OCI-LY3 (cell line): ENCODE measurements at regions not wholly inside any gene's neighbourhood (a gene's known extent, or its start where the extent isn't known, plus 50 kb on each side); places are given as distances from the start of the nearest gene placed in this dataset.

Experiments used
- H2AFZ ChIP-seq: fragments of 200-600, 300-600 bp; shearing (Covaris generic); 2 replicates; pipeline ENCODE4 v1.6.0; 2014; ENCODE audit warnings: antibody characterized with exemption, low read depth, low read length
- H3K27ac ChIP-seq: fragments of 200-600, 300-600 bp; sonication (generic); 2 replicates; pipeline ENCODE4 v1.5.1; 2014; ENCODE audit warnings: mild to moderate bottlenecking, low read length, moderate library complexity, mixed read lengths
- H3K27me3 ChIP-seq: fragments of 200-600, 300-600 bp; sonication (generic); 2 replicates; pipeline ENCODE4 v1.6.1; 2014; ENCODE audit warnings: low read depth, low read length, mixed read lengths
- H3K36me3 ChIP-seq: fragments of 200-600, 300-600 bp; sonication (generic); replicated peaks from 2 replicates; pipeline ENCODE3; 2014; ENCODE audit warnings: low read depth, low read length, mixed read lengths
- H3K4me1 ChIP-seq: fragments of 300-600, 200-600 bp; sonication (generic); 2 replicates; pipeline ENCODE4 v1.6.1; 2014; ENCODE audit warnings: low read length, mixed read lengths
- H3K4me2 ChIP-seq: fragments of 200-600, 300-600 bp; sonication (generic); 2 replicates; pipeline ENCODE4 v1.6.1; 2014; ENCODE audit warnings: low read length, mixed read lengths
- H3K4me3 ChIP-seq: fragments of 300-600, 200-600 bp; sonication (generic); 2 replicates; pipeline ENCODE4 v1.5.1; 2014; ENCODE audit warnings: antibody characterized with exemption, mild to moderate bottlenecking, low read length, moderate library complexity
- H3K79me2 ChIP-seq: fragments of 300-600, 200-600 bp; shearing (Covaris generic); 2 replicates; pipeline ENCODE4 v1.6.1; 2014; ENCODE audit warnings: mild to moderate bottlenecking, low read length, mixed read lengths
- H3K9ac ChIP-seq: fragments of 300-600, 200-600 bp; shearing (Covaris generic); 2 replicates; pipeline ENCODE4 v1.6.0; 2014; ENCODE audit warnings: mild to moderate bottlenecking, low read length, moderate library complexity
- H3K9me3 ChIP-seq: fragments of 200-600, 300-600 bp; shearing (Covaris generic); 2 replicates; pipeline ENCODE4 v1.6.1; 2014; ENCODE audit warnings: low read length, mixed read lengths; ENCODE audit not compliant: insufficient read depth
- H4K20me1 ChIP-seq: fragments of 200-600, 300-600 bp; sonication (generic); 2 replicates; pipeline ENCODE4 v1.6.1; 2016; ENCODE audit warnings: low read length, mixed read lengths; ENCODE audit not compliant: insufficient read depth
- EZH2phosphoT487 ChIP-seq: fragments of 200-600 bp; shearing (Covaris generic); IDR thresholded peaks from 2 replicates; pipeline ENCODE4 v1.6.1; 2018; ENCODE audit warnings: antibody characterized with exemption, mixed run types, low read depth
- TF ChIP-seq, protein P1 (sequence below): fragments of 200-600, 300-600 bp; sonication (generic); IDR thresholded peaks from 2 replicates; pipeline ENCODE4 v1.5.1; 2014; ENCODE audit warnings: antibody characterized with exemption, low read length, low read depth

DNA sequence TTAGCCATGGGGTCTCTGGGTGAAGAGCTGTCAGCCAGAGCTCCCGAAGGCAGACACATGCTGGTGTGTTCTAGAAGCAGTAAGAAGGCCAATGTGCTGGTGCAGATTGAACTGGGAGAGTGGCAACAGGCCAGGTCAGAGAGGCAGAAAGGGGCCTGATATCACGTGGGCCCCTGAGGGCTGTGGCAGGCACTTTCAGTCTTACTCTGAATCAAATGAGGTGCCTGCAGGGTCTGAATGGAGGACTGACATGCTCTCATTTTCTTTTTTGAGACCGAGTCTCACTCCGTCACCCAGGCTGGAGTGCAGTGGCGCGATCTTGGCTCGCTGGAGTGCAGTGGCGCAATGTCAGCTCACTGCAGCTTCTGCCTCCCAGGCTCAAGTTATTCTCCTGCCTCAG is 293.8 kb downstream of the ABCC12 start:
- Histone ChIP-seq H3K9ac (no peak overlapping the region), H3K27ac (no peak overlapping the region), H4K20me1 (no peaks in the 10 kb centered on the region), H3K36me3 (no peaks in the 10 kb centered on the region), H3K9me3 (no peaks in the 10 kb centered on the region), H3K4me1 (no peaks in the 10 kb centered on the region), H2AFZ (no peak overlapping the region), H3K79me2 (no peaks in the 10 kb centered on the region), H3K27me3 (peaks cover 19% of the 10 kb centered on the region), H3K4me3 (no peak overlapping the region), H3K4me2 (no peak overlapping the region)
- TF ChIP-seq EZH2phosphoT487, result no peak
- TF ChIP-seq, protein P1, sequence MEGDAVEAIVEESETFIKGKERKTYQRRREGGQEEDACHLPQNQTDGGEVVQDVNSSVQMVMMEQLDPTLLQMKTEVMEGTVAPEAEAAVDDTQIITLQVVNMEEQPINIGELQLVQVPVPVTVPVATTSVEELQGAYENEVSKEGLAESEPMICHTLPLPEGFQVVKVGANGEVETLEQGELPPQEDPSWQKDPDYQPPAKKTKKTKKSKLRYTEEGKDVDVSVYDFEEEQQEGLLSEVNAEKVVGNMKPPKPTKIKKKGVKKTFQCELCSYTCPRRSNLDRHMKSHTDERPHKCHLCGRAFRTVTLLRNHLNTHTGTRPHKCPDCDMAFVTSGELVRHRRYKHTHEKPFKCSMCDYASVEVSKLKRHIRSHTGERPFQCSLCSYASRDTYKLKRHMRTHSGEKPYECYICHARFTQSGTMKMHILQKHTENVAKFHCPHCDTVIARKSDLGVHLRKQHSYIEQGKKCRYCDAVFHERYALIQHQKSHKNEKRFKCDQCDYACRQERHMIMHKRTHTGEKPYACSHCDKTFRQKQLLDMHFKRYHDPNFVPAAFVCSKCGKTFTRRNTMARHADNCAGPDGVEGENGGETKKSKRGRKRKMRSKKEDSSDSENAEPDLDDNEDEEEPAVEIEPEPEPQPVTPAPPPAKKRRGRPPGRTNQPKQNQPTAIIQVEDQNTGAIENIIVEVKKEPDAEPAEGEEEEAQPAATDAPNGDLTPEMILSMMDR, result no peak

DNA sequence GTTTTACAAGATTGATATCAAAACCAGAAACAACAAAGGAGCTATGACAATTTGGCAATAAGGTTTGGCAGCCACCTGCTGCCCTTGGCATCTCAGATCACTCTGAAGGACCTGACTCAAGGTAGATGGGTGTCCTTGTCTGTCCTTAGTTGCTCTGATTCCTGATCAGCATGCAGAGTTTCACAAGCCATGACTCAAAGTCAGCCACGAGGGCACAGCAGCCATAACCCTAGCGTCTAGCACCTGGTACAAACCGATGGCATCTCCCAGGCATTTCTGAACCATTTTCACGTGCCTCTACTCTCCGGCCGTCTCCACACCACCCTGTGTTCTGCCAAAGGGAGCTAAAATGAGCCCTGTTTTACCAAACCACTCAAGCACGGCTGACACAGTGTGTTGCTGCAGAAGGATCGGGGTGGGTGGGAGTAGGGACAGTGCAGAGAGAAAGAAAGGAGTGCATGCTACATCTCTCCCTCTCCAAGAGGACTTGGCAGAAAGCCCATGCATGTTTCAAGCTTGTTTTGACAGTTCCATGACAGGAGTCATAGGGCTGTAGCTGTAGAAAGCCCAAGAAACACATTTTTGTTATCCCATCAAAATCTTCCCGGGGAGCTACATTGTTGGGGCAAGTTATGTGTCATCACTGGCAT is 297.3 kb downstream of the ABCC12 start:
- Histone ChIP-seq H3K27me3 (peaks cover 8% of the 10 kb centered on the region), H3K9me3 (no peaks in the 10 kb centered on the region), H3K36me3 (no peaks in the 10 kb centered on the region), H3K4me1 (no peaks in the 10 kb centered on the region), H3K79me2 (no peaks in the 10 kb centered on the region), H3K4me2 (no peak overlapping the region), H3K27ac (no peak overlapping the region), H4K20me1 (no peaks in the 10 kb centered on the region), H3K9ac (no peak overlapping the region), H2AFZ (no peak overlapping the region), H3K4me3 (no peak overlapping the region)
- no peak for TF ChIP-seq EZH2phosphoT487
- TF ChIP-seq, protein P1, result no peak

DNA sequence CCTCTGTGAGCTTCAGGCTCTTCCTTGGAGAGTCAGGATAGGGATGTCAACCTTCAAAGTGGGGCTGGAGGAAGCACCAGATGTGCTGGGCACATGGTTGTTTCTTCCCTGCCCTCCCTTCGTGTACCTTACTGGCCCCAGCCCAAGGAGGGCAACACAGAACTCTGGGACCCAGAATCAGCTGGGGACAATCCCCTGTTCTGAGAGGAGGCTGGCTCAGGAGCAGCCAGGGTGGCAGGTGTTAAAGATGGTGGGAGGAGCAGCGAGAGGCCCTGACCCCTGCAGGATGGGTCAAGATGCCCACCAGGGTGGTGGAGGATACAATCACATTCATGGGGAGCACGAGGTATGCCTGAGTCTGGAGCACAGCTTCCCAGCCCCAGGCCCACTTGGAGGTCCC is 300.4 kb downstream of the ABCC12 start:
- Histone ChIP-seq H3K9me3 (no peaks in the 10 kb centered on the region), H3K36me3 (no peaks in the 10 kb centered on the region), H3K27ac (no peak overlapping the region), H3K79me2 (no peaks in the 10 kb centered on the region), H3K4me3 (no peak overlapping the region), H3K4me1 (no peaks in the 10 kb centered on the region), H3K9ac (no peak overlapping the region), H3K4me2 (no peak overlapping the region), H2AFZ (no peak overlapping the region), H4K20me1 (no peaks in the 10 kb centered on the region), H3K27me3 (peaks cover 5% of the 10 kb centered on the region; the same call in 1 of the 2 replicates)
- TF ChIP-seq EZH2phosphoT487, result no peak
- TF ChIP-seq, protein P1, result no peak

DNA sequence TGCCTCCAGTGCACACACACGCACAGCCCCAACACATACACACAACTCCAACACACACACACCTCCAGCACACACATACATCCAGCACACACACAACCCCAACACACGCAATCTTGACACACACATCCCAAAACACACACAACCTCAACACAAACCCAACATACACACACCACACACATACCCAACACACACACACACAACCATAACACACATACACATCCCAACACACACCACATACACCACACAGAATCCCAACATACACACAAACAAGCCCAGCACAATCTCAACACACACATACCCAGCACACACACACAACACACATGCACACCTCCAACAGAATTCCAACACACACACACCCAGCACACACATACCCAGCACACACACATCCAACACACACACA is 301.1 kb downstream of the ABCC12 start:
- H3K9me3 ChIP-seq, result no peaks in the 10 kb centered on the region
- H3K27me3 ChIP-seq, result peaks cover 5% of the 10 kb centered on the region; the same call in 1 of the 2 replicates
- no peaks in the 10 kb centered on the region for H3K79me2 ChIP-seq
- H3K4me1 ChIP-seq, result no peaks in the 10 kb centered on the region
- H3K9ac ChIP-seq, result no peak overlapping the region
- no peak overlapping the region for H3K4me2 ChIP-seq
- H3K36me3 ChIP-seq, result no peaks in the 10 kb centered on the region
- H4K20me1 ChIP-seq, result no peaks in the 10 kb centered on the region
- no peak for TF ChIP-seq EZH2phosphoT487
- TF ChIP-seq, protein P1, result no peak
- no peak overlapping the region for H3K27ac ChIP-seq
- no peak overlapping the region for H2AFZ ChIP-seq
- H3K4me3 ChIP-seq, result no peak overlapping the region
